ENCODE measurements at regions not wholly inside any gene's neighbourhood (a gene's known extent, or its start where the extent isn't known, plus 50 kb on each side); places are given as distances from the start of the nearest gene placed in this dataset.

- TF ChIP-seq E2F6 (IDR thresholded peaks at IDR 0.05) (no peak), BCL11A (IDR thresholded peaks at IDR 0.05; ENCODE audit: low read depth in 2 of 2, low read length in 2 of 2) (no peak), SUZ12 (IDR thresholded peaks at IDR 0.05; ENCODE audit: low read length) (no peak)
These were observed 138.4 kb downstream of the PCTP start (continued) for GRCh38 chr17:55889271-55889670.
